Forelimb muscle (tissue), 1 donor: ENCODE measurements at regions not wholly inside any gene's neighbourhood (a gene's known extent, or its start where the extent isn't known, plus 50 kb on each side); places are given as distances from the start of the nearest gene placed in this dataset.

Experiments used
- DNase-seq: peaks from one replicate; pipeline ENCODE4 v3.0.0-alpha.2; 2013; ENCODE audit warnings: low read depth

DNA sequence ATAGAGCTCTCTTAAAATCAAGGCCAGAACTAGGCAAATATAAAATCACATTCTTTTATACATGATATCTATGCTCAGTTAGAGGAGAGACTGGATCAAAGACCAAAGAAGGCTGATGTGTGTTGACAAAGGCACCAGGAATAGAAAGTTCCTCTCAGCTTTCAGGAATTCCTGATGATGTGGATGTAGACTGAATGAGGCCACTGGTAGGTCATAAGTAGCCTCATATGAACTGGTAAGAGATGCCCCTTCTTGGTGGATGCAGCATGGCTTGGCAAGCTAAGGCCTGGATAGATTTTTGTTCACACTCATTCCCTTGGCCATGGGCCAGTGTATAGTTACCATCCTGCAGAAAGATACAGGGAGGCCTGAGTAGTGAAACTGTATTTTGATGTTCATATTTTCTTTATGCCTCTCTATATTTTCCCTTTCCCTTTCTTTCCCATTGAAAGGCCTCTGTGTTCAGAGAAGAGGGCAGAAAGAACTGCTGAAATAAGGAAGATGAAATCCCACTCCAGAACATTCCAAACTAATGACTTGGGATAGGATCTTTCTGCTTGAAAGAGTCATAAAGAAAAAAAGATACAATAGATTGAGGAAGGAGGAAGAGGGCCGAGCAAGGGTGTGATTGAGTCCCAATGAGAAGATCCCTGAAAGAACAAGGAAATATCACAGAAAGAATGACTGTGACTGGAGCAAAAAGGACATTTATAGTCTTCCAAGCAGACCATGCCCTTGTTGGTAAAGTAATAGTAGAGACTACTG is 2182.7 kb upstream of the PIK3C3 start:
- no peak for DNase-seq

DNA sequence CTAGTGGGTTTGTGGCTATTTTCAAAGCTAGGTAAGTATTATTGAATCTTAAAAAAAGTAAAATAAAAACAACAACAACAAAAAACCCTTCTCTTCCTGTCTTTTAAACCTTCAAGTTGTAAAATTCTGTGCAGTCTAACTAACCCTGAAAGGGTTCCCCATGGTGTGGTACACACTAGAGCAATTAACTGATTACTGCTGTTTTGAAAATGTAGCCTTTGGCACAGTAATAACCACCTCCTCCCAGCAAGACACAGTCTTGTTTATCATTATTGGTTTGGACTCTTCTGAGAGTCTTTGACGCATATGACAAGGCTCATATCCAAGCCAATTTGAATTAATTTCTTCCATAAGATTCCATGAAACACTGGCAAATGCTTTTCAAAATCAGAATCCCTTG is 2184.6 kb upstream of the PIK3C3 start:
- DNase-seq = no peak

DNA sequence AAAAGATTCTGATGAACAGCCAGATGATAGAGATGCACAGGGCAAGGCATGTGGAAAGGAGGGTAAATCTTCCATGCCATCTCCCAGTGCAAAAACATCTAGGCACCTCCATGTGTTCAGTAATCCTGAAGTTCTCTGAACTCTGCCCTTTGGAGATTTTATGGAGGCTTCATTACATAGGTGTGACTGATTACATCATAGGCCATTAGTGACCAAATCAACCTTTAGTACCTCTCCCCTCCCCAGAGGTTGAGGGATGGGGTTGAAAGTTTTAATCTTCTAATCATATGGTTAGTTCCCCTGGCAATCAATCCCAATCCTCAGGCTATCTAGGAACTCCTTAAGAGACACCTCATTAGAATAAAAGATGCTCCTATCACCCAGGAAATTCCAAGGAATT is 2190.2 kb upstream of the PIK3C3 start:
- DNase-seq = no peak

DNA sequence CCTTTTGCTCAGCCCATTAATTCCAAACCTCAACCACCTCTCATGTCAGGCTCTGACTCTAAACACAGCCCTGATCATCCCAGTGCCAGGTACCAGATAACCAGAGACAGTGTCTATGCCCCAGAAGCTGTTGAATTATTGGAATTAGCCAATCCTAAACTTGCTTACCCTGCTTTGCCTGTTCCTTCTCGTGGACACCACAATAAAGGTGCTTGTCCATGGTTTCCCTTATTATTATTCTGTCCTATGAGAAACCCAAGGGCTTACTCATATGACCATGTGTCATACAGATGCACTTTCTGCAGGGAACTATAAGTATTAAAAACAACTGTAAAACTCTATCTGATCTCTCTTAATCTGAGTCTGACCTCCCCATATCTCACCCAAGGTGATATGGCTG is 2193.8 kb upstream of the PIK3C3 start:
- DNase-seq = no peak

DNA sequence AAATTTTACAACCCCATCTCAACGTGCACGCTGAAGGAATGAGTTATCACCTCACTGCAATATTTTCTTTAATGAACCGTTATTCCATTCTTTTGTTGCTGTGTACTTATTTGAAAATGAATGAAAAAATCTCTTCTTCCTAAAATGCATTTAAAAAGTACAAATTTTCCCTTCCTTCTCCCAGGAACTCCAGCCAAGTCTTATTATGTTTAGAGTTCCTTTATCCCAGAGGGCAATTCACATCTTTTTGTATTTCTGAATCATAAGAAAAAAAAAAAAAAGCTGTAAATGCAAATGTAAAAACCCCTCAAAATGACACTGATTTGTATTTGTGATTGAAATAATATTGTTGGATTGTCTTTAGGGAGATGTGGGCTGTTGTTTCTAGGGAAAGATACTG is 2194.3 kb upstream of the CELF4 start:
- no peak for DNase-seq

DNA sequence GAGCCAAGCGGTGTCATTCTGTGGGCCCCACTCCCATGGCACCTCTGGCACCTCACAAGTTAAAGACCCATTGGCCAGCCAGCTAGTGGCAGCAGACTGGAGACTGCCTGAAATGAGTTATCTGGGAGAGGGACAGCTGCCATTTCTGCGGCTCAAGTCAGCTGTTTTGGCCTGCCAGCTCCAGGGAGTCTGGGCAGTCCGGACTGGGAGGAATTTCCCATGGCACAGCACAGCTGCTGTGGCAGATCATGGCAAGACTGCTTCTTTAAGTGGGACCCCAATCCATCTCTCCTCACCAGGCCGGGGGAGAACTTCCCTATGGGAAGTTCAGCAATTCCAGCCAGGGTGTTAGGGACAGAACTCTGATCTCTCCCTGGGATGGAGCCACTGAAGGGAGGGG is 2187.6 kb upstream of the CELF4 start:
- DNase-seq = no peak

DNA sequence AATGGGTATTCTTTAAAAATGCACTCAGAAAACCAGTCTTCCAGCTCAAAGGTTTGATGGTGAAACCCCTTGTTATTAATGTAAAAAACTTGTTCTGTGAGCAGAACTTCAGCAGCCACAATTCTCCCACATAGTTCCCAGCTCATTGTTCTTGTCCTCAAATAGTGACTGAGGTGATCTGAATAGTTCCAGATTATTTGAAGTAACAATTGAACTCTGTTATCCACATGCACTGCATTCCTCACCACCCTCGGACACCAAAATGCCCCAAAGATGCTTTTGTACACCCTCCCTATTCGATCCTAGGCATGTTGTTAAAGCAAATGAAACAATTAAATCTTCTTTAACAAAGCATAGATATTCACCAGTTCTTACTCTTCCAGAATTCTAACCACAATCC is 2186.8 kb upstream of the CELF4 start:
- DNase-seq = no peak

DNA sequence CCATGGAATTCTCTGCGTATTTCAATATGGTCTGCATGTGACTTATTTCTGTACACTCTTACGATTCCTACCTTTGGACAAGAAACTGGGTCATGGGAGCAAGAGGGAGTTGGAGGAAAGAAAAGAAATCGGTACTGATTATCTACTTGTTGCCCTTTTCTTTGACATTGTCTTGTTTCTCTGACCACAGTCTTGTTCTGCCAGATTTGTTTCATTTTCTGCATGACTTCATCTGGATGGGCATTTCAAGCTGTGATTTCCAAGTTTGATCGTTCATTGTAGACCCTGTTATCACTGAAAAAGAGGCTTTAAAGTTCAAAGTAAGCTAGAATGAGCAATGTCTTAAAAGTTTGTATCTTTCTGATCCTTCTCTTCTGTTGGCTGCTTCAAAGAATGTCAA is 2186.3 kb upstream of the CELF4 start:
- DNase-seq = no peak

DNA sequence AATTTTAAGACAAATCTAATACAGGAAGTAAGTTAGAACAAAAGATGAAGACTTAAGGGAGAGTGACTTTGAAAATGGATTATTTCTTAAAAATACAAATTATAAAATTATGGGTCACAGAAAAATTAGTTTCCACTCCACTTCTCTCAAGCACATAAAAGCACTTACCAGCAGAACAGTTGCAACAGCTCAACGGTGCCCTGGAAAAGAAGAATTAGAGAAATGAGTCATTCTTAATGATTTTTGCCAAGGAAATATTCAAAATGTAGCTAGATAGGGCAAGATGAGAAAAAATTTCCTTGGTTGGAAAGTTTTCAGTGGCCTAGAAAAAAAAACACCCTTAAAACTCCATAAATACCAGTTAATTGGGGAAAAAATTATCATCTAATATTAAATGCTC is 2185.6 kb upstream of the CELF4 start:
- no peak for DNase-seq

DNA sequence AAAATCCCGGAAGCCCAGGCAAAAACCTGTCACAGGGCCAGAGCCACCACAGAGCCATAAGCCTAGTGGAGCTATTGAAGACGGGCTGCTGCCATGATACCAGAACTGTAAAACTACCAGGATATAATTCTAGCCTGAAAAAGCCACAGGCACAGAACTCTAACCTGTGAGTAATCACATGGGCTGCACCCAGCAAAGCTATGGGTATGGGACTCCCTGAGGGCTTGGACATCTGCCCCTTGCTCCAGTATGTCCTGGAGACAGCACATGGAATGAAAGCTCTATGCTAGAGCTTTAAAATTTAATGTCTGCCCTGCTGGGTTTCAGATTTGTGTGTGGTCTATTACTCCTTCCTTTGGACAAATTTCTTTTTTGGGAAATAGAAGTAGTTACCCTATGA is 2183.6 kb upstream of the CELF4 start:
- DNase-seq = no peak

DNA sequence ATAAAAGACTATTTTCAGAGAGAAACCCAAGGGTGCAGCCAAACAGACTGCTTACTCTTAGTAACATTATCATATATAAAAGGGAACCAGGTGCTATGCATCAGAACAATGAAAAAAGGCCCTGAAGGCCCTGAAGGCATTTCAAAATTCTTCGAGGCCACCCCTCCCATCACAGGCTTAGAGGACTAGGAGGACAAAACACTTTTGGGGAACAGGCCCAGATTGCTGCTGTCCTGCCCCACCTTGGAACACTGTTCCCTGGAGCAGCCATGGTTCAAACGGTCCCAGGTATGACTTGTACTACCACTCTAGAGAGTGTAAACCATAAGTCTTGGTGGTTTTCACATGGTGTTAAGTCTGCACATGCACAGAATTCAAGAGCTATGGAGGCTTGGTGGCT is 2183.1 kb upstream of the CELF4 start:
- no peak for DNase-seq

DNA sequence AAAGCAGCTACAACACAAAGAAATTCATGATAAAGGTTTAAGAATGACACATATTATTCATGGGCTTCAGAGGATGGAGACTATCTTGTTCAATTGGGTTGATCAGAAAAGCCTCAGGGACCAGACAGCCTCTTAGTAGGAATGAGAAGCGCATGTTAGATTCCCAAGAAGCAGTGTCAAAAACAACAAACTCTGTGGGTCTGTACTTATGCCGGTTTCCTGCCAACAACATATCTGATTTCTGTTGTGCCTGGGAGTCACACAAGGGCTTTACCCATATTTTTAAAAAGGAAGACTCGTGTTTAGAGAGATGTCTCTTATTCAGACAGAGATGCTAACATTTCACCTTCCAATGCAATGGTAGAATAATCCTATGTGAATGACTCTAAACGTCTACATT is 2180.6 kb upstream of the CELF4 start:
- DNase-seq = no peak

DNA sequence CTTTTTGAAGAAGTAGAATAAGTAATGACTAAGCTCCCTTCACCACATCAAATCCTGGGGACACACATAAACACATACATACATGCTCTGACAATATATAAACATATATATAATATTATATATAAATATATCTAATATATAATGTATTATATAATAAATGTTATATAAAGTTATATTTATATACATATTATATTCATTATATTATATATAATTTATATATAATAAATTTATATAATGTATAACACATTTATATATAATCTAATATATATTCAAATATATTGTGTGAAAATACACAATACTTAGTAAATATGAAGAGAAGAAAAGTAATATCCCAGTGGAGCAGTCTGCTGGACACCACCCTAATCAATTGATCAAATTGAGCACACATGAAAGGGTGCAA is 2177.9 kb upstream of the CELF4 start:
- no peak for DNase-seq

DNA sequence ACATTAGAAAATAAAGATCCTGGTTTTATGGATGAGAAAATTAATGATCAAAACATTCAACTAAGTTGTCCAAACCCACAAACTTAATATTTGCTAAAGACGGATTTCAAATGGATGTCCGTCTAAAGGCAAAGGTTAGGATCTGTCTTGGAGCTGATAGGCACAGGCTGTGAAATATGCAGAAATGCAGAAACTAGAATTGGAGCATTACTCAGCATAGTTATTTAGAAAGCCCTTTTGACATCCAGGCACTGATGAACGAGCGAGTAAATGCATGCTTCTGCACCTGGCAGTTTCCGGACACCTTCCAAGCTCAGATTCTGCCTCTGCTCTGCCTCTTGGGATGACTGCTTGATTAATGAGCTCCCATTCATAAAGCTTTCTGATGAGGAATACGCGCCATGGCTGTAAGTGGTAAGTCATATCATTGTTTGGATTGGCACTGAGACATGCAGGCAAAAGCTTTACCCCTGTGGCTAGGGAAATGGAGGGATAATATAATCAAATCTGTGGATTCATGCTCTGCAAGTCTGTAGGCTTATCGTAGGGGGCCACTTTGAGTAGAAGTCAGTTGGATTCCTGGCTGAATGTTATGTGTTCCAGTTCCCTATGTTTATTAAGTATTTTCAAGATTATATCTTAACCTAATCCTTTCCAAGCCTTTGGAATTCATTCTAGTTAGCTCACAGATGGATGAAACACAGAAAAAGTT is 2176.3 kb upstream of the CELF4 start:
- no peak for DNase-seq

DNA sequence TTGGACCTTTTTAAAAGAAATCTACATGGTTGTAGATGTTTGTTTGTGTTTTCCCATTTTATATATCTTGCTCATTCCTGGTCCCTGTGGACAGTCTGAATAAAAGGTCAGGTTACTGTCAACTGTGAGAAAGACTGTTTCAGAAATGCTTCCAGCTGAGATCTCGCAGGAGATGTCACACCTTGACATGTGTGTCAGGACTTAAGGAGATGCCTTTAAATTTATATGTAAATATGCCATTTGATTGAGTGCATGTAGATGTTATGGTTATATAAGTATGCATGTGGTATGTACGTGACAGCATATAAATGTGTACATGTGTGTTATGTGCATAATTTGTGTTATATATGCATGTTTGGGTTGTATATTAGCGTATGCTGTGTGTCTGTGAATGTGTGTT is 2172.3 kb upstream of the CELF4 start:
- no peak for DNase-seq

DNA sequence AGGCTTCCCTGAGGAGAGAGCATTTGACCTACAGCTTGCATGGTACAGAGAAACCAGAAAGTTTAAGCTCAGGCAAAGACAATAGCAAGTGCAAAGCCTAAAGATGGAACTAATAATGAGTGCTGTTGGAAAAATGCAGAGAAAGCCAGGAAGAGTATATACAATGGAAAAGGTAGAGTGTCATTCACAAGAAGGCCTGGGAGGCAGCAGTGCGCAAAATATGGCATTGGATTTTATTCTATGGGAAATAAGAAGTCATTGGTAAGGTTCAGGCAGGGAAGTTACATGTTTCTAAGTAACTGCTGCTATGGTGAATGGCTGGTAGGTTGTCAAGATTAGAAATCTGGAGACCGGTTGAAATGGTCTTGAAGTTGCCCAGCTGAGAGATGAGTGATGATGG is 2167.3 kb upstream of the CELF4 start:
- no peak for DNase-seq

DNA sequence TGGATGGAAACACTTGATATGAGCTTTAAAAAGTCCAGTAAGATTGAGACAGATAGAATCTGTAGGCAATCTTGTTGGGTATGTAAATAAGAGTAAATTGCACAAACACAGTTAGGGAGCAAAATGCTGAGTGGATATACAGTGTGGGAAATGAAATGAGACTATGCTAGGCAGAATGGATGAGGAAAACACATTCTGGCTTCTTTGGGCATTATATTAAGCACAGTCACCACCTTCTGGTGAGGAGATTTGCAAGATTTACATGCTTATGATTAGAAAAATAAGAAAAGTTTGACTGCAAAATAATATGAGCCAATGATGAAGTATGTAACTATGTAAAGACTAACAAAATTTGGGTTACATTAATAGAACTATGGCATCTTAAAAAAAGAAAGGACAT is 2165.0 kb upstream of the CELF4 start:
- no peak for DNase-seq

DNA sequence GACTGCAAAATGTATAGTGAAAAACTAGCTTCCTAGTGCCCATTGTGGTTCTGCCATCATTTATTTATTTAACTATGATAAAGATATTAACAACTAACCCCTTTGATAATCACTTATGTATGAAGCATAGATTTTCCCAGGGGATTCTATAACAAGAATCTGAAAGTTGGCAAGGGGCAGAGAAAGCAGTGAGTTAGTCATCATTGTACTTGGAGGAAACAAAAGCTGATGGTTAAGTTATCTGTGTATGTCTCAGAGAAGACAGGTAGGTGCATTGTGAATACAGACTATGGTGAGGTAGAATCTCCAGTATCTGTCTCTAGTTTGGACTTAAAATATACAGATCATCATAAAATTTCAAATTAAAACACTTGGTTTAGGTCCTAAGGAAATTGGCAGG is 2159.1 kb upstream of the CELF4 start:
- DNase-seq = no peak

DNA sequence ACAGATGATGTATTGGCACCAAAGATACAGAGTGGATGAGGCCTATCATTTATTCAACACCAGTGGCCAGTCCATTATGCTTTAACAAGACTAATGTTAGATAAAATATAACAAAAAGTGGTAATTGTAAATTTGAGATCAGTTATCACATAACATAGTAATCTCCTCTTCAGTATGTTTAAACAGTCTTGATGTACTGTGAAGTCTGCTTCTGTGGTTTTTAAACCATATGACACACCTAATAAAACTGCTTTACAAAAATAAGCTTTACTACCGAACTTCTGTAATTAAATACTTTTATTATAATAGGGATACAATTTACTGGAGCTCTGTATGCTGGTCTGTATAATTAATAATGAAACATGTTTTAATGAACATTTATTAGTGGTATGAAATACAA is 2156.1 kb upstream of the CELF4 start:
- DNase-seq = no peak

DNA sequence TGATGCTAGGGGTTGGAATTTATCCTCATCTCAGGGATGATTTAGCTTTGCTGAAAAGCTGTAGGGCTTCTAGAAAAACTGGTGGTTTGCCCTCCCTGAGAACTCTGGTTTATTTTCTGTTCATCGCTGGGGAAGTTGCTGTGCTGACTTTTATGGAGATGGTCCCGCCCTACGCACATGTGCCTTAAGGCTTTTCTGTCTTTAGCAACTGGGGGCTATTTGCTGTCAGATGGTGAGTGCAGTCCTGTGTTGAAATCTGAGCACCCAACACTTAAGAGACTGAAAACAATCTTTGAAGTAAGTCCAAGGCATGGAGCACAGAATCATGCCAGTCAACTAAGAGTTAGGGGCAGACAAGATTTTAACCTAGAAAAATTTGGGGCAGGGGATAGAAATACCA is 2148.4 kb upstream of the CELF4 start:
- no peak for DNase-seq

DNA sequence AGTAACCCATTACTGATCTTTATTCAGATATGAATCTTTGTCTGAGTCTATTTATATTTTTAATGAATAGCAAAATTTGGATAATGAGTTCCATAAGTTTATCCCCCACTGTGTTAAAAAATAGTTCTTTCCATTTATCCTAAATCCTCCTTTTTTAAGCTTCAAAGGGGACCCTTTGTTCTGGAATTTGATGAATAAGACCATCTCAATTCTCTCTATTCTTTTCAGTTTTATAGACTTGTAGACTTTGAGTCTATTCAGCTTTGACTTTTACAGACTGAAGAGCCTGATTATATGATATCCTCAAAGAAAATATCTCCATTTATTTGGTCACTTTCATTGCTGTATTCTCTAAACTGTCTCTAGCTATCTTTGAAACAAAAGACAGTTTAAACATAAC is 2146.1 kb upstream of the CELF4 start:
- no peak for DNase-seq

DNA sequence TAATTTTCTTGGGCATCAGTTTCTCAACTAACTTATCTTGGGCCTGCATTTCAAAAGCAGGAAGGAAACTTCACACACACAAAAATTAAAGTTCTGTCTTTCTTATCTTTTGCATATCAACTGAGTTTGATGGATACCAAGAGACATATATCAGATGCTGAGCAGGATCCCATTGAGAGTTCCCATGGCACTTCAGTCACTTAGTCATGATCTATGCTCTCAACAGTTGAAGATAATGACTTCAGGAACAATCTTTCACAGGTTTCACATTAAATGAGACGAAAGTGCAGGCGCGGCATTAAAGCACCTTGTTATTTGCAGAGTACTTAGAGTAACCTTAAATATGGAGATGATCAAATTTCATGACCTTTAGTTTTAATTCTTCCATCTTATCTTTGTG is 2139.8 kb upstream of the CELF4 start:
- DNase-seq = no peak

DNA sequence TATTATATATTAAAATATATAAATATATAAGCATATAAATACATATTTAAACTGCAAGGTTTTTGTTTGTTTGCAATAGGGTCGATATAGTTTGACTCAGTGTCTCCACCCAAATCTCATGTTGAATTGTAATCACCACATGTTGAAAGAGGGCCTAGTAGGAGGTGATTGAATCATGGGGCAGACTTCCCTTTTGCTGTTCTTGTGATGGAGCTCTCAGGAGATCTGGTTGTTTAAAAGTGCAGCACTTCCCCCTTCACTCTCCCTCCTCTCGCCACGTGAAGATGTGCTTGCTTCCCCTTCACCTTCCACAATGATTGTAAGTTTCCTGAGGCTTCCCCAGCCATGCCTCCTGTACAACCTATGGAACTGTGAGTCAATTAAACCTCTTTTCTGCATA is 2137.3 kb upstream of the CELF4 start:
- no peak for DNase-seq

DNA sequence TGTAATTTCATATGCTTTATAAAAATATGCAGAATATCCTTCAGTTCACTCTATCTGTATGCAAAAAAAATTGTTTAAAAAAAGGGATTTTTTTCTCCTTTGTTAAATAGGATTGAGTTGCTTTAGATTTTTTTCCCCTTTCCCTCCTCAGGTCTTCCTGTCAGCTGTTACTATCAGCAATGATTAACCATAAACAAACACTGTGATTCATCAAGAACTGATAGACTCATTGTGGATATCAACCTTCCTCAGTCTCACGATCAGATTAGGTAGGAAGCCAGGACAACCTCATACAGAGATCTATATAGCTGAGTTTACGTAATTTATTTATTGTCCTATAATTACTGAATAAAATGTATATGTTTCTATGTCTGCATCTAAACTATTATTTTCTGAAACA is 2136.2 kb upstream of the CELF4 start:
- no peak for DNase-seq
